ENCODE measurements at regions not wholly inside any gene's neighbourhood (a gene's known extent, or its start where the extent isn't known, plus 50 kb on each side); places are given as distances from the start of the nearest gene placed in this dataset.

GRCh38 chr18:11398625-11399024, 210.8 kb upstream of the SLC35G4 start:
- TF ChIP-seq, protein P1, sequence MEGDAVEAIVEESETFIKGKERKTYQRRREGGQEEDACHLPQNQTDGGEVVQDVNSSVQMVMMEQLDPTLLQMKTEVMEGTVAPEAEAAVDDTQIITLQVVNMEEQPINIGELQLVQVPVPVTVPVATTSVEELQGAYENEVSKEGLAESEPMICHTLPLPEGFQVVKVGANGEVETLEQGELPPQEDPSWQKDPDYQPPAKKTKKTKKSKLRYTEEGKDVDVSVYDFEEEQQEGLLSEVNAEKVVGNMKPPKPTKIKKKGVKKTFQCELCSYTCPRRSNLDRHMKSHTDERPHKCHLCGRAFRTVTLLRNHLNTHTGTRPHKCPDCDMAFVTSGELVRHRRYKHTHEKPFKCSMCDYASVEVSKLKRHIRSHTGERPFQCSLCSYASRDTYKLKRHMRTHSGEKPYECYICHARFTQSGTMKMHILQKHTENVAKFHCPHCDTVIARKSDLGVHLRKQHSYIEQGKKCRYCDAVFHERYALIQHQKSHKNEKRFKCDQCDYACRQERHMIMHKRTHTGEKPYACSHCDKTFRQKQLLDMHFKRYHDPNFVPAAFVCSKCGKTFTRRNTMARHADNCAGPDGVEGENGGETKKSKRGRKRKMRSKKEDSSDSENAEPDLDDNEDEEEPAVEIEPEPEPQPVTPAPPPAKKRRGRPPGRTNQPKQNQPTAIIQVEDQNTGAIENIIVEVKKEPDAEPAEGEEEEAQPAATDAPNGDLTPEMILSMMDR (IDR thresholded peaks at IDR 0.05), result no peak
- no peak for TF ChIP-seq POLR2A (IDR thresholded peaks at IDR 0.05)

Data from thyroid gland (tissue), 4 donors.